Left cardiac atrium (tissue), 4 donors: ENCODE measurements at regions not wholly inside any gene's neighbourhood (a gene's known extent, or its start where the extent isn't known, plus 50 kb on each side); places are given as distances from the start of the nearest gene placed in this dataset.

Source experiments
- ATAC-seq, 2 donors: fragments of 200-7000 bp; cut with Tn5 transposase; one replicate each; pipeline ENCODE4 v1.9.1; 2020; ENCODE audit warnings: mild to moderate bottlenecking in 2 of 2, moderate library complexity in 2 of 2
- DNase-seq: peaks from one replicate; pipeline ENCODE4 v3.0.0-alpha.2; 2020
- intact Hi-C, 2 donors: fragments of 100-400 bp; cut with DNase I; formaldehyde crosslinking; loops; one replicate each; pipeline versions ENCODE4 v1.14.1 to v1.15.1; 2022 to 2023
- donor health status: DM: no; HTN: yes; CAD: no.
- donor health status: DM: no; HTN: yes; CAD: no; lungs with severe emphysema.
- donor health status: DM: yes; HTN: yes; CAD: no.
- donor health status: Dilated cardiomyopathy.

DNA sequence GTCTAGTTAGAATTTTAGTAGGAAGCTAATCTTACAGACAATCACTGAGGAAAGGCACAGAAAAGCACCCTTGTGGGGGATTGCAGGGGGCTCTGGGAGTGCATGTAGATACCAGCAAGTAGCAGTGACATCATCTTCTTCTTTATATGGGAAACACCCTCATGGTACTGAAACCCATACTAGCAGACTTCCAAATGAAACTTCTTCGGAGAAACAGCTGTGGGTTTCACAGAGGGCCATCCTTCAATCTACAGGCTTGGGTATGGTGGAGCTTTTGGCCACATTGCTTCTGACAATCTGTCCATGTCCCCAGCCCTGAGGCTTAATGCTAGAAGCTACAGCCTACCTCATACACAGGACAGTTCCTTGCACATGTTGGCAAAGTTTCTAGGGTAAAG is 165.2 kb upstream of the NFIB start:
- DNase-seq, result no peak
- ATAC-seq, result no peak
- intact Hi-C loops, result no loop called here

GRCh38 chr9:14478175-14479162 is 164.5 kb upstream of the NFIB start:
- intact Hi-C loops, result no loop called here
- ATAC-seq, result no peak
- no peak for DNase-seq

GRCh38 chr9:14471041-14471440 is 157.1 kb upstream of the NFIB start:
- intact Hi-C loops, result no loop called here
- no peak for ATAC-seq
- DNase-seq, result no peak

DNA sequence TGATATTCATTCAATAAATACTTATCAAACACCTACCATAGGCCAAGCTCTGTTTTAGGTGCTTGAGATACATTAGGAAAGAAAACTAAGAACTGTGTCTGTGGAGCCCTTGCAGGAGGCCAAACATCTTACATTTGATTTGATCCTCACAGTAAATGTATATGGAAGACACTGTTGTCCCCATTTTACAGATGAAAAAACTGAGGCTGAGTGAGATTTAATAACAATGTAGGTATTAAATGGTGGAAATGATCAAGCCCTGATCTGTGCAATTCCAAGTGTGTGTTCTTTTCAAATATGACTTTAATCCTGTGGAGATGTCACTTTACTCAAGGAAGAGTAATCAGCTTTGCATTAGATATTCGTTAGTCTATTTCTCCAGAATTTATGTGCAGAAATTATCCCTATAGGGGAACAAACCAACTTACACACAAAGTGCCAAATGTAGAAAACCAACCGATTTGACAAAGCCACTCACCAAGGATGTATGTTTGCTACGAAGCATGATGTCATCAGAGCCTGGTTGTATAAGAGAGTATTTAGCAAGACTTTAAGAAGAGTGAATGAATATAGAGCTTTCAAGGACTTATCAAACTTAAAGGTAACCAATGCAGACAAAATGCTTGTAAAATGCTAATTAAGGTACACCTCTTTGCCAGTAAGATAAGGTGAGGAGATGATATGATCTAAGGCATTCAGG is 153.9 kb upstream of the NFIB start:
- DNase-seq (no peak), ATAC-seq (no peak)
- intact Hi-C loops, result loop anchor here in 1 of 2 donors (5.0 kb wide), 1 partner anchor 299 kb away; no protein-coding TSS in a partner anchor

DNA sequence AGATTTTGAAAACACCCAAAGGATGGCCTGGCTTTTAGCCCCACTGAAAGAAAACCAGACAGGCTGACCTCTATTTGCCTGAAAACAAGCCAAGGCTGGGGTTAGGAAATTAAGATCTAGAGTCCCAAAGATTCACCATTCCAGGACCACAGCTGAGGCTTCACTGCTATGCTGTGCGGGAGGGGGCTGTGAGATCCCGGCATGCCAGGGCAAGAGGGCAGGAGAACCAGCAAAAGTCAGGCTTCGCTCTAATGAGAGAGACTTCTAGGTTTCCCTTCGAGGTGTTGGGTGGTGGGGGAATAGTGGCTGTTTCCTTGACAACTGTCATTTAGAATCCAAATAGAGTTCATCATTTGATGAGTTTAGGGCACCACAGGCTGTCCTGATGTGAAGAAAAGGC is 152.9 kb upstream of the NFIB start:
- ATAC-seq (no peak), DNase-seq (no peak)
- intact Hi-C loops, result loop anchor here in 1 of 2 donors (5.0 kb wide), 1 partner anchor 300 kb away; no protein-coding TSS in a partner anchor

GRCh38 chr9:14466429-14466818 is 152.5 kb upstream of the NFIB start:
- ATAC-seq, result no peak
- intact Hi-C loops, result loop anchor here in 1 of 2 donors (5.0 kb wide), 1 partner anchor 301 kb away; no protein-coding TSS in a partner anchor
- no peak for DNase-seq

GRCh38 chr9:14462950-14463349 is 149.0 kb upstream of the NFIB start:
- intact Hi-C loops, result no loop called here
- no peak for ATAC-seq
- no peak for DNase-seq

- ATAC-seq (no peak), DNase-seq (no peak)
- intact Hi-C loops, result no loop called here
These were observed 141.3 kb upstream of the NFIB start for GRCh38 chr9:14455243-14455642.

DNA sequence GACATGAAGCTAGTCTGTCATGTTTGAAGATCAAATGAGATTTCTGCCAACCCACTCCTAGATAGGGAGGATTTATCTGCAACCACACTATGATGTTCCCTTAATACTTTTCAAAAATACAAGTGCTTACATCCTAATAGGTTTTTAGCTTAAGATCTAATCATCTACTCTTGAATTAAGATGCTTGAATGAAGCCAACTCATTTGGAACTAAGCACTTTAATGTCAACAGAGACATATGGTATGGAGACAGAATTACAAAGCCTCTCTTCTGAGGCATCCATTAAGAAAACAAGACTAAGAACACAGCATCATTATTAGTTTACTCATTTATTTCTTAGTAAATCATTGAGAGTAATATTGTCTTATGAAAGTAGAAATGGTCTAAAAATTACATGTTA is 139.3 kb upstream of the NFIB start:
- DNase-seq (no peak), ATAC-seq (no peak)
- intact Hi-C loops, result no loop called here

DNA sequence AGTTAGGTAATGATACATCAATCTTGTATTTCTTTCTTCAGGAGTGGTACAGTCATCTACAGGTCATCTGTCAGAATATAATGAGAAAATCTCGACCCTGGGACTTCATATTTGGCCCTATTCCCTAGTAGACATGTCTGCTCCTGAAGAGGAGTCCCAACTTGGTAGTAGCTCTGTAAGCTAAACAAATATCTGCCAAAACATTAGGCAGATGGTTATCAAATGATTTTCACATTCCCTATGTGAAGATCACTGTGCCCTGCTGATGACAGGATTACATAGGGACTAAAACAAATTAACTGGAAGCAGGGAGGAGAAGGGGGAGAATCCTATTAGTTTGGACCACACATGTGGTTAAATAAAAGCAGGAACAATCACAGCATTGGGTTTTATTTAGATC is 138.6 kb upstream of the NFIB start:
- ATAC-seq (no peak), DNase-seq (no peak)
- intact Hi-C loops, result no loop called here

DNA sequence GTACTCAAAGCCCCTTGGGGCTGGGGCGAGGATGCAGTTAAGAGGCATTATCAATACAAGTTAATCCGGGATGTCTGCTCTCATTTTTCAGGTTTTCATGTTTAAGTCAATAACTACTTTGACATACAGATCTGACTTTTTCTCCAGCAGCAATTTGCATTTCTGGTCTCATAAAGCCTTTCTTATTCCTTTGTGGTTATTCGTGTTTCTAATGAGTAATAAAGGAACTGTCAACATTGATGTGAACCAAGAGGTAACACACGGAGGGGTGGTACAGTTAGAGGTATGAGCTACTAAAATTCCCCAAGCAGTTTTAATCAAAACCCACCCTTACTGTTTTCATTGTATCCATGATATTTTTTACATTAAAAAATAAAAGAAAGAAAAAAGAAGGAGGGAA is 138.0 kb upstream of the NFIB start:
- intact Hi-C loops, result no loop called here
- ATAC-seq (no peak), DNase-seq (no peak)

GRCh38 chr9:14447103-14447502 is 133.2 kb upstream of the NFIB start:
- DNase-seq (no peak), ATAC-seq (no peak)
- intact Hi-C loops, result no loop called here

- ATAC-seq, result no peak
- intact Hi-C loops, result no loop called here
These were observed 132.0 kb upstream of the NFIB start for GRCh38 chr9:14445946-14446345.

DNA sequence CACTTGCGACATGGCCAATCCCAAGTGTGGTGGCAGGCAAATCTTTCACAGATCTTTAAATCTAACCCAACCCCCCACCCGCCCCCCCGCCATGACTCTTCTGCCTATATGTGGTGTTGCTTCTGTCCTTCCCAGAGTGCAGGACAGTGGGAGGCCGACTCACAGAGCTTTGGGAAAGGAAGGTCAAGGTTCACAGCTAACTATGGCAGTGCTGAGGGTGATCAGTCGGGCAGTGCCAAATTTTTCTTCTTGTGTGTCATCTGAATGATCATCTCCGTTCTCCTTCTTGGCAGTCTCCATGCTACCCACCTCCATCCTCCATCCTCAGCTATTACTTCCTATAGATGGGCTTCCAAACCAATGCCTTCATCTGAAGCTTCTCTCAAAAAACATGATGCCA is 129.0 kb upstream of the NFIB start:
- ATAC-seq (no peak), DNase-seq (no peak)
- intact Hi-C loops, result no loop called here

More at GRCh38 chr9:14445946-14446345, 132.0 kb upstream of the NFIB start:
- no peak for DNase-seq

DNA sequence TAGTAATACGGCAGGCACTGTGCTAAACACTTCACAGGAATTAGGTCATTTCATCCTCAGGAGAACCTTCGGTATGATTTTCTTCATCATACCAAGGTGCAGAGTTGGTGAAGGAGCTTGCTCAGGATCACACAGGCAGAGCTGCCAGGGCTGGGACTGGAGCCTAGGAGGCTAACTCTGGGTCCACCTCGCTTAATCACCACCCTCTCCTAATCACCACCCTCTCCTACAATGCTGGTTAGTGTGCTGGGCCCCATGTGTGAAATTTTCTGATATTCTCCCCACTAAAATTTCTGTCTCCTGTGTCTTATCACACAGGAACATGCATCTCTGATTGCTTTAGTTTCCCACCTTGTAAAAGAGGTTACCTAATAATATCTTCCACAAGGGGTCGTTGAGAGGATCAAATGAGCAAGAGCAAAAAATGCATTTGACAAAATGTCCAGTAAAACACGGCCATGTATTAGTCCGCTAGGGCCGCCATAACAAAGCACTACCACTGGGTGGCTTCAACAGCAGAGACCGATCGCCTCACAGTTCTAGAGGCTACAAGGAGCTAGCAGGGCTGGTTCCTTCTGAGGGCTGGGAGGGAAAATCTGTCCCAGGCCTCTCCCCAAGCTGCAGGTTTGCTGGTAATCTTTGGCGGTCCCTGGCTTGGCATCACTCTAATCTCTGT is 128.2 kb upstream of the NFIB start:
- ATAC-seq, result no peak
- intact Hi-C loops, result no loop called here
- DNase-seq, result no peak

- intact Hi-C loops, result no loop called here
- no peak for ATAC-seq
- DNase-seq, result no peak
These were observed 127.2 kb upstream of the NFIB start for GRCh38 chr9:14441115-14441514.

DNA sequence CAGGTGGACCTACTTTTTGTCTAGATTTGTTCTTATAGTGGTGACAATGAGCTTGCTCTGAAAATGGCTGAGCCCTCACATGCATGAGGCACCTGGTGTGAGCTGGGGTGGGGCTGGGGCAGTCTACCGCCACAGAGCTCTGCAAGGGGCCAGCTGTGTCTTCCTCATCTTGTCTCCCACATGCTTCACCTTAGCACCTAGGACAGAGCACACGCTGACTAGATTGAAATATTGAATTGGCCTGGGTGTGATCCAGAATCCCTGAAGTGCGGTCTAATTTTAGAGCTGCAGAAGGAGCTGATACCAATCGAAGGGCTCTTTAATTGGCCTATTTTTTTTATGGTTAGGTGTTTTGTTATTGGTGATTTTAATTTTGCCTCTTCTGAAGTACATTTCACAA is 126.1 kb upstream of the NFIB start:
- intact Hi-C loops, result no loop called here
- DNase-seq (no peak), ATAC-seq (no peak)

DNA sequence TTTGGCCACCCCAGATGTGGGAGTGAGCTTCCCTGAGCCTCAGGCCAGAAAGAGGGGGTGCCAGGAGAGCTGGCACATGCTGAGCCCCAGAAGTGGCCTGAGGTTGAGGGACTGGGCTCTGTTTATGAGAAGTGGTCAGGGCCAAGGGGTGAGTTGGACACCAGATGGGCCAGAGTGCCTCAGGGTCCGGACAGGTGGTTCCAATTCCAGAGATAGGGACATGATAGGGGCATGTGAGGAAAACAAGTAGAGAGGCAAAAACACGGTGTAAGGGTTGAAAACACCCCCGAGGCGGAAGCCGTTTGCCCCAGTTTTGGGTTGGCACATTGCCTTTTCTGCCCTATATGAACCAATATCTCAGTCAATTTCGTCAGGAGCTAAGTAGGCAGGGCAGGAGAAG is 125.6 kb upstream of the NFIB start:
- ATAC-seq (no peak), DNase-seq (no peak)
- intact Hi-C loops, result no loop called here

DNA sequence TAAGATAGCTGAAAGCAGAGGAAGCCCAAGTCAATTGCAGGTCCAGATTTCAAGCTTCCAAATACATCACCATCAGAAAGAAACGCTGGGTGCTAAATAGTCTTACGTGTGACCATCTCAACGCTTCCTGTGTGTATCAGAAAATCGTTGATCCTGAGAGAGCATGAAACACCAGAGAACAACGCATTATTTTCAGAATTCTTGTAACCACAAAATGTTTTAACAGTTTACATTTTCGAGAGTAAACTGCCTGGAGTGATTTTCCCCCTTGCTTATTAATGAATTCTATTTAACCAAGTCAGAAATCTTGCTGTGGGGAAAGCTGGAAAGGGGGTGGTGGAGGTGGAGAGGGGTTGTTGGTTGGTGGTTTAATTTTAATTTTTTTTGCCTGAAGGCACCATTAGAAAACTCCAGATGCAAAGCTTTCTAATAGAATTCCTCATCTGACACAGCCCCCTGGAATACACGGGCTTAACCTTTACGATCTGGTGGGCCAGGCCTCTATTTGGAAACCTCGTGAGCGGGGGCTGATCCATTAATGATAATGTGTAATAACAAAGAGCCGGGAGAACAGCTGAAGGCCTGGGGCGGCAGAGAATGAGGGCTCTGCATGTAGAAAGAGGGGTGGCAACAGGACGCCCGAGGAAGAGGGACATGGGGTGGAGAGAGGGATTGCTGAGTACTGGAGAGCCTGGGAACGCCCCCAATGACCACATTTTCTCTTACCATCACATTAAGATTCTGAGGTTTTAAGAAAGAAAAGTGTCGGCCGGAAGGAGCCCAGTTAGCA is 124.5 kb upstream of the NFIB start:
- intact Hi-C loops, result no loop called here
- ATAC-seq (no peak), DNase-seq (no peak)
